COLO829 (cell line): ENCODE measurements at regions not wholly inside any gene's neighbourhood (a gene's known extent, or its start where the extent isn't known, plus 50 kb on each side); places are given as distances from the start of the nearest gene placed in this dataset.

ENCODE experiments used
- DNase-seq: peaks from one replicate; pipeline ENCODE4 v3.0.0; 2012; ENCODE audit warnings: low spot score

- no peak for DNase-seq
Observed at GRCh38 chr2:39514825-39515224, 77.7 kb upstream of the MAP4K3 start.

- DNase-seq, result no peak
Observed at GRCh38 chr2:39515273-39515896, 78.3 kb upstream of the MAP4K3 start.

DNA sequence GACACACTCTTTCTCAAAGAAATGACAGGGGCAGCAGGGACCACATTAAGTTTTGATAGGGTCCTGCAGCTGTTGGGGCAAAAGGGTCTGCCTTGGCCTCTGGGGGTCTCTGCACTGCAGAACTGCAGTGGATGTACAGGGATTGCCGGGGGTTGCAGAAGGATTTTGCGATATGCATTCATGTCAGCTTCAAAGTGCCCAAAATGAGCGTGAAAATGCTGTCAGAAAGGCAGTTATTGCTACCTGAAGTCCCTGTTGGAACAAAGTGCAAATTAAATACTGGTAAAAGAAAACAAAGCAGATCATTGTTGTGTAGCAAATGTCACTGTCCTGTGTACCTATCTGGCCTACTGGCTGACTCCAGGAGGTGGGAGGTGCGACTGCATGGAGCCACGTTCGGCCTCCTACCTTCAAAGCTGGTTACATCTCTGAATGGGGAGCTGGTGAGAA, 78.8 kb upstream of the MAP4K3 start:
- no peak for DNase-seq

DNA sequence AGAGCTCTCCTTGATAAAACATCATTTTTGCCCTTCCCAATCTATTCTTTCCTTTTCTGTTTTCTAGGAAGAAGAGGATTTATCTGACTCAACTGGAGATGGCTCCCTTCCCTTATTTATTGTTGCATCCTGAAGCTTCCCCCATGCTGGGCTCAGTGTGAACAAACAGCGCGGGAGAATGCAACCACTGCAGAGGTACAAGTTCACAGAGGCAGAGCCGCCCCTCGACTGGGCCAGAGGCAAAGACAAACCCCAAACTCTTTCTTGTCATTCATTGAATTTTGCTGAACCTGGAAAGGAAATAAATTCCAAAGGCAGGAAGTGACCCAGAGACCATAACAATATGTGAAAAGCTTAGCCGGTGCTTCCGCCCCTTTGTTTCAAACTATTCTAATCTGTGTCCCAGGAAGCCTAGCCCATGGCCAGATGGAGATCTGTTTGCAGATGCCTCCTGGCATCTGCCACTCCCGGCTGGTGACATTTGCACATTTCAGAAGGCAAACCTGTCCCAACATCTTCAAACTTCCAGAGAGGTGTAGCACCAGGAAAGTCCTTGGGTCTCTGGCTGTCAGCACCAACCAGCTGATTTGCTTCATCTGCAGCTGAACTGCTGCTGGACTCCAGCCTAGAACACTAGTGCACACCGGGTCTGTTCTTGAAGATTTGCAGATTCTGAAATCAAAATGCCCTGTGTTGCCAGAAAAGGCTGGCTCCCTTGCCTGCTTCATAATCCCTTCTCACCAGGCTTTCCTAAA, 79.4 kb upstream of the MAP4K3 start:
- no peak for DNase-seq

DNA sequence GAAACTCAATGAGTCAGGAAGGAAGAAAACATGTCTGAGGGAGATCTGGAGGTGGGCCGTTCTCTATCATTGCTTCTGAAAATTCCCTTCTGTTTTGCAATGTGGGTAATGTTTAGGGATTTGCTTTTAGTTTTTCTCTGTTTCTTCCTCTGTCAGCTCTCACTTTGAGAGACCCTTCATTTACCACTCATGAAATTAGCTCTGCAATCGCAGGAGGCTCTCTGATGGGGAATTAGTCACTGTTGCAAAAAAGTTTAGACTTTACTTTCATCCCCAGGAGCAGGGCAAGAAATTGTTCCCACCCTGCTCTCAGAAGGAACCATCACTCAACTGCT, 80.0 kb upstream of the MAP4K3 start:
- DNase-seq, result no peak

DNA sequence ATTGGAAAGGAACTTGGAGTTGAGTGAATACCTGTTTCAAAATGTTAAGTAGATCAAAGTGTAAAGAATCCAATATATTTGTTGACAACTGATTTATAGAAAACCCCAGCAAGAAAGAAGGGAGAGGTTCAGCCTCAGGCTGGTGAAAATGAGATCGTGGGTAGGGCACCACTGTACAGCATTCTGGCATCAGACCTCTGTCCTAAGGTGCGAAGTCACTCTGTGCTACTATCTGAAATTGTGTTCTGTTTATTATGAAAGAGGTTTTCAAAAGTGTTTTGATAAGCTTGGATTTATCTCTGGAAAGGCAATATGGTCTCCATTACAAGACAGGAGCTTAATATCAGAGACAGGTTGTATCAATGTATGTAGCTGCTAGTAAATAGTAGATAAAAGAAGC, 80.5 kb upstream of the MAP4K3 start:
- no peak for DNase-seq

DNA sequence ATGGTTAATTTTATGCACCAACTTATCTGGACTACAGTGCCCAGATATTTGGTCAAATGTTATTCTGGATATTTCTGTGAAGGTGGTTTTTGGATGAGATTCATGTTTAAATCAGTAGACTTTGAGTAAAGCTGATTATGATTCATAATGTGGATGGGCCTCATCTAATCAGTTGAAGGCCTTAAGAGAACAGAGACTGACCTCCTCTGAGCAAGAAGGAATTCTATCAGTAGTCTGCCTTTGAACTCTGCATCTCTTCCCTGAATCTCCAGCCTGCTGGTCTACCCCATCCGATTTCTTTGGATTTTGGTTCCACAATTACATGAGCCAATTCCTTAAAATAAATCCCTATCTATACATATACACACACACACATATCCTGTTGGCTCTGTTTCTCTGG, 82.8 kb upstream of the MAP4K3 start:
- DNase-seq, result no peak

DNA sequence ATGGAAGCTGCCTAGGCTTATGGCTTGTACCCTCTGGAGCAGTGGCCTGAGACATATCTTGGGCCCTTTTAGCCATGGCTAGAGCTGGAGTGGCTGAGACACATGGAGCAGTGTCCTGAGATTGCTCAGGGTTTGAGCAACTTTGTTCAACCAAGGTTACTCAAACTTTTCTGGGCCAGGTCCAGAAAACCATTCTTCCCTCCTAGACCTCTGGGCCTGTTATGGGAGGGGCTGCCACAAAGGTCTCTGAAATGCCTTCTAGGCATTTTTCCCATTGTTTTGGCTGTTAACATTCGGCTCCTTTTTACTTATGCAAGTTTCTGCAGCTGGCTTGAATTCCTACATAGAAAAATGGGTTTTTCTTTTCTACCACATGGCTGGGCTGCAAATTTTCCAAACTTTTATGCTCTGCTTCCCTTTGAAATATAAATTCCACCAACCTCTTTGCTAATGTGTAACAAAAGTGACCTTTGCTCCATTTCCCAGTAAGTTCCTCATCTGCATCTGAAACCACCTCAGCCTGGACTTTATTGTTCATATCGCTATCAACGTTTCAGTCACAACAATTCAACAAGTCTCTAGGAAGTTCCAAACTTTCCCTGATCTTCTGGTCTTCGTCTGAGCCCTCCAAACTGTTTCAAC, 84.9 kb upstream of the MAP4K3 start:
- no peak for DNase-seq

DNA sequence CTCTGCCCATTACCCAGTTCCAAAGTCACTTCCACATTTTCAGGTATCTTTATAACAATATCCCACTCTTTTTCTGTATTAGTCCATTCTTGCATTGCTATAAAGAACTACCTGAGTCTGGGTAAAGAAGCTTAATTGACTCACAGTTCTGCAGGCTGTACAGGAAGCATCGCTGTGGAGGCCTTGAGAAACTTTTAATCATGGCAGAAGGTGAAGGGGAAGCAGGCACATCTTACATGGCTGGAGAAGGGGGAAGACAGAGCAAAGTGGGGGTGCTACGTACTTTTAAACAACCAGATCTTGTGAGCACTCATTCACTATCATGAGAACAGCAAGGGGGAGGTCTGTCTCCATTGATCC, 85.4 kb upstream of the MAP4K3 start:
- no peak for DNase-seq

GRCh38 chr2:39523308-39524044, 86.4 kb upstream of the MAP4K3 start:
- peak; percentile 93 for DNase-seq

DNA sequence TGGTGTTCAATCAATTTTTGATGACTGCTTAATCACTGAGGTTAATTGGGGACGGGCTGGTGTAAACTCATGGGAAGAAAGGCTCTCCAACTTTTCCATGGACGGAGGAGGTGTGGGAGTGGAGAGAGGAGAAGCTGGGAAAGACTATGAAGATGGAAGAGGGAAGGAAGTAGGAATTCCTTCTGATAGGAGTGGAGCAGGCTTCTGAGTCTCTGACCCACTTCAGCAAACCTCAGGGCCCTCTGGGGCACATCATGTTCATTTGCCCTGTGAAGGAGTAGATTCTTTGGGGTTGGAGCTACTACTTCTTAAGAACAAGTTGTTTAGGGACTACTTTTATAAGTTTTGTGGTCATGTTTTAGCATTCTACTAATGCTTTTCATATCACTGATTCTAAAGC, 87.0 kb upstream of the MAP4K3 start:
- DNase-seq, result no peak

DNA sequence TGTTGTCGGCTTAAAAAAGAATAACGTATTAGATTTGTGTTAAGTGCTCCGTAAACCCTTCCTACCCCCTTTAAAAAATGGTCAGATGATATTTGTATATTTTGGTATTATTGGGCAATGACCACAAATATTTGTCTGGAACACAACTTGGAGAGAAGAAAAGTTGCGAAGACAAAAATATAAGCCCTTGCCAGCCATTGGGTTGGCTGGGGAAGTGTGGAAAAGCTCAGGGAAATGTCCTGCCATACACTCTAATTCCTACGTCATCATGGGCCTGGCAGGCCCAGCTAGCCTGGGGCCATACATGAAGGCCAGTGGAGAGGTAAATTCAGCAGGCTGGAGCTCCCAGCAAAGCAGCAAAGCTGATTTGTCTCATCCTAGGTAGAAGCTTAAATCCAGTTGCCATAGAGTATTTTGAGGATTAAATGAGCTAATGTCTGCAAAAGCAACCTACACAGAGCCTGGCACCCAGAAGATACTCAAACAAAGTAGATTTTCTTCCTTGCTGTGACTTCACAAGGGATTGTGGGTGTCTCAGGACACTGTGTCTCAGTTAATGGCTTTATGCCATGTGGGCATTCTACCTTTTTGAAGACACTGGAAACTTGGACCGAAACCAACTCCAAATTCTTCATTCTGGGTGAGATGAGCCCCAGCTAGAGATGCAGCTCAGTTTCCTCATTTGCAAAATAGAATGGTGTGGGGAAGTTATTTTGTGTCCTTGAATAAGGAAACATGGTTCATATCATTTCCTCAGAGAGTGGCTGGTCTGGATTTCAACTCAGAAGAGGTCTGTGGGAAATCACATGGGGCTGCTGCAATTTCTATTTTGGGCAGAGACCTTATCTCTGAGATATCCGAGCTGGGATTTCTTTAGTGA, 87.9 kb upstream of the MAP4K3 start:
- no peak for DNase-seq

DNA sequence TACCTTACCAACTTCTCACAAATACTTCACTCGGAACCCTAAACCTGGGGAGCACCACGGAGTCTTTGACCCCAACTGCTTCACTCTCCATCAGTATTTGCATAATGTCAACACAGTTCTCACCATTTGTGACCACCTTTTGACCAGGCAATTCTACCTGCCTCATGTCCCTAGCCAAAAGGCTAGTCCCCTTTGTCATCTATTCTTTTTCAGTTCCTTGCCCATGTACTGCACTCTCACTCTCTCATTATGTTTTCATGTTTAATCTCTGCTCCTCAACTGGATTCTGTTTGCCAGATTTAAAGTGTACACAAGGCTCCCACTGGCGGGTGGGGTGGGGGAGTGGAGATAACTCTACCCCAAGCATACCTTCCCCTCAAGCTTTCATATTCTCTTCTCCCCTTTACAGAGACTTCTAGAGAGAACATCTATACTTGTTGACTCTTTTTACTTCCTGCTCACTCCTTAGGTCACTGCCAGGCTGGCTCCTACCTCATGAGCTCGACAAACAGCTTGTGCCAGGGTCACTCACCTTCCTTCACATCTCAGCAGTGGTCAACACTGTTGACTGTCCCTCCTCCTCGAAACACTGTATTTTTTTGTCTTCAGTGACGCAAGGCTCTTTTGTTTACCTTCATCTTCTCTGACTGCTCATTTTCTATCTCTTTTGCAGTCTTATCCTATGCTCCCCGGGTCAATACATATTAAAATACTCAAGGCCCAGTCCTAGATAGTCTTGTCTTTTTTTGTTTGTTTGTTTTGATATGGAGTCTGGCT, 88.7 kb upstream of the MAP4K3 start:
- DNase-seq, result no peak

GRCh38 chr2:39528701-39529100, 91.6 kb upstream of the MAP4K3 start:
- no peak for DNase-seq

DNA sequence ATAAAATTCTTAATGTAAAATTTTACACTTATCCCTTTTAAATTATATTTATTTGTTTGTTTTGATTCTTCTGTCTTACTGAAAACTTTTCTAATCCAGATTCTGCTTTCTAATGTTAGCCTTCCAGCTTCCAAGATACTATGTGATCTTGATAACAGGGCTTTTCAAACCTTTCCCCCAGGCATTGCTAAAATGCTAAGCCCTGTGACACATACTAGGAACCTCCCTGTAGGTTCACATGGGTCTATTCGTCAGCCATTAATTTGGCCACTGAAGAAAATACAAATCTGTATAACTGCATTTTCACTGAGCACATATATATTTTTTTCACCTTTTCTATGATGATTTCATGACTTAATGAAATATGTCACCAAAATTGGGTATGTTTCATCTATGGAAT, 92.8 kb upstream of the MAP4K3 start:
- no peak for DNase-seq

GRCh38 chr2:39530411-39530866, 93.4 kb upstream of the MAP4K3 start:
- peak; percentile 48 for DNase-seq

- no peak for DNase-seq
Observed at GRCh38 chr2:39531220-39531777, 94.2 kb upstream of the MAP4K3 start.

- no peak for DNase-seq
Observed at GRCh38 chr2:39532933-39533332, 95.8 kb upstream of the MAP4K3 start.

DNA sequence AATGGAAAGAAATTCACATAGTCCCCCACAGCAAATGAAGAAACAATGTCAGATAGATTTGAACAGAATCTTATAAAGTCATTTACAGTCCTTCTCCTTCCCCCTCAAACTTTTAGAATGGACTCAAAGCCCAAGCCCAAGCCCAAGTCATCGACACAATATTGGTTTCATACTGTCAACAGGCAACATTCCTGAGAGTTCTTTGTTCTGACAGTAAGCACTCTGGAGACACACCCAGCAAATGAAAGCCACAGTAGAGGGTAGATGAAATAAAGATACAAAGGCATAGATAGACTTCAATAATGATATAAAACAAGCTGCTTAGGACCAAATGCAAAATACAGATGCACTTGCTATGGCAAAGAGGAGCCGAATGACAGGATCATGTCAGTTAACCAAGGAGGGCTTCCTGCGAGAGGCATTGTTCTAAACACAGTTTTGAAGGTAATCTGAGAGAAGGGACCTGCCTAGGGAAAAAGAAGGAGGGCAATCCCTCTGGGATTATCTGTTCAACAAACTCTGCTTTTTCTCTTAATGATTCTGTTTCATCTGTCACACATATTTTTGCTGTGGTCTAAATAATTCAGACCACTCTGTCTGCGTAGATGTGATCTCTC, 97.1 kb upstream of the MAP4K3 start:
- DNase-seq, result no peak

DNA sequence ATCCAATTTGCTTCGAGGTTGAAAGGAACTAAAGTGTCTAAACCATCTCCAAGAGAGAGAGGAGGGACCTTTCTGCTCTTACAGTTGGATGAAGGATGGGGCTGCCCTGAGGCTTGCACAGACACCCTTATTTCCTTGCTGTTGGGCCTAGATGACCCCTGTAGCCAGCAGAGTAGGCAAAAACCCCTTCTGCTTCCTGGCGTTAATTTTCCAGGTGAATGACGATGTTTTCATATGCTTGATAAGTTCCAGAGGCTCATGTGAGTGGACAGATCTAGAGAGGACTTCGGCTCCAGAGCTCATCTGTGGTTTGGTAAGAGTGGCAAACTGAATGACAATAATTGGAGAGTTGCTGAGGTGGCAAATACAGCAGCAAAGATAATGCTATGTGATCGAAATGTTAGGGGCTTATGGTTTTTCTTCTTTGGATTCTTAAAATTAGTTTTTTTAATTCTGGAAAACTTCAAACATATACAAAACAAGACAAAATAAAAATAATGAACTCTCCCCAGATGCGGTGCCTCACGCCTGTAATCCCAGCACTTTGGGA, 98.6 kb upstream of the MAP4K3 start:
- DNase-seq, result no peak
